Naive thymus-derived CD4-positive, alpha-beta T cell (primary cell): ENCODE measurements at regions not wholly inside any gene's neighbourhood (a gene's known extent, or its start where the extent isn't known, plus 50 kb on each side); places are given as distances from the start of the nearest gene placed in this dataset.
"Not testable (repeated sequence)": the region's sequence is repeated elsewhere in the genome, so short reads cannot be mapped to it uniquely, and the experiment has no call there.

Experiments used
- ATAC-seq: fragments of 150-1000 bp; cut with Tn5 transposase; 2 replicates; pipeline ENCODE4 v1.10.0; 2021; ENCODE audit warnings: mild to moderate bottlenecking, moderate library complexity
- CTCF ChIA-PET: fragments of 350-600 bp; sonication (Branson Sonifier 250); formaldehyde crosslinking; loops from one replicate; lab custom pipeline; 2021; ENCODE audit warnings: antibody characterized with exemption; lab: Charles Lee
- POLR2A ChIA-PET: fragments of 350-600 bp; sonication (Branson Sonifier 250); formaldehyde crosslinking; loops from one replicate; lab custom pipeline; 2021; ENCODE audit warnings: antibody characterized with exemption, inconsistent platforms; lab: Charles Lee
- DNase-seq, 9 donors: peaks; one replicate each; pipeline versions ENCODE4 v3.0.0 to v3.0.0-alpha.2; 2020 to 2022; ENCODE audit warnings: mixed read lengths in 1 of 9
- H3K27ac ChIP-seq: one replicate; pipeline ENCODE4 v1.7.0; 2013; ENCODE audit warnings: mild to moderate bottlenecking, low read depth, low read length, moderate library complexity
- H3K27me3 ChIP-seq, 2 donors: one replicate each; pipeline ENCODE4 v1.7.0; 2013; ENCODE audit warnings: low read length in 2 of 2, mild to moderate bottlenecking in 2 of 2, moderate library complexity in 2 of 2; ENCODE audit not compliant: control insufficient read depth in 2 of 2, insufficient read depth in 2 of 2
- H3K36me3 ChIP-seq, 3 experiments: 1 replicate in 2 of 3; 2 replicates in 1 of 3; pipeline ENCODE4 v1.7.0; 2013; ENCODE audit warnings: low read length in 3 of 3, mild to moderate bottlenecking in 3 of 3, moderate library complexity in 1 of 3; ENCODE audit not compliant: insufficient read depth in 3 of 3, control insufficient read depth in 2 of 3
- H3K4me1 ChIP-seq, 2 donors: one replicate each; pipeline ENCODE4 v1.7.0; 2013; ENCODE audit warnings: low read length in 2 of 2, mild to moderate bottlenecking in 2 of 2, moderate library complexity in 1 of 2; ENCODE audit not compliant: control insufficient read depth in 2 of 2, insufficient read depth in 2 of 2
- H3K4me3 ChIP-seq: 2 replicates; pipeline ENCODE4 v1.7.0; 2013; ENCODE audit warnings: mild to moderate bottlenecking, low read length
- H3K9me3 ChIP-seq, 3 experiments: 1 replicate in 2 of 3; 2 replicates in 1 of 3; pipeline ENCODE4 v1.7.0; 2013; ENCODE audit warnings: low read length in 3 of 3; ENCODE audit not compliant: control insufficient read depth in 2 of 3
- H3K27ac Mint-ChIP-seq, 9 donors: one replicate each; pipeline ENCODE4 v1.8.0; 2020 to 2022; ENCODE audit warnings: mixed read lengths in 9 of 9, mild to moderate bottlenecking in 8 of 9, moderate library complexity in 5 of 9, inconsistent platforms in 2 of 9
- H3K27me3 Mint-ChIP-seq, 5 donors: one replicate each; pipeline ENCODE4 v1.8.0; 2021 to 2022; ENCODE audit warnings: mixed read lengths in 5 of 5, mild to moderate bottlenecking in 1 of 5
- H3K36me3 Mint-ChIP-seq, 5 donors: one replicate each; pipeline ENCODE4 v1.8.0; 2020 to 2022; ENCODE audit warnings: mixed read lengths in 5 of 5, mild to moderate bottlenecking in 3 of 5, inconsistent platforms in 1 of 5
- H3K4me1 Mint-ChIP-seq, 7 donors: one replicate each; pipeline ENCODE4 v1.8.0; 2020 to 2022; ENCODE audit warnings: mixed read lengths in 7 of 7, mild to moderate bottlenecking in 3 of 7, inconsistent platforms in 1 of 7
- H3K4me3 Mint-ChIP-seq, 10 donors: one replicate each; pipeline ENCODE4 v1.8.0; 2020 to 2022; ENCODE audit warnings: mild to moderate bottlenecking in 10 of 10, mixed read lengths in 10 of 10, moderate library complexity in 6 of 10, inconsistent platforms in 2 of 10
- H3K9me3 Mint-ChIP-seq, 11 donors: one replicate each; pipeline ENCODE4 v1.8.0; 2020 to 2022; ENCODE audit warnings: mixed read lengths in 11 of 11, mild to moderate bottlenecking in 4 of 11, inconsistent platforms in 1 of 11, moderate library complexity in 1 of 11
- intact Hi-C, 2 donors: fragments of 100-400 bp; cut with micrococcal nuclease; formaldehyde crosslinking; loops; one replicate each; pipeline ENCODE4 v1.15.1; 2023

DNA sequence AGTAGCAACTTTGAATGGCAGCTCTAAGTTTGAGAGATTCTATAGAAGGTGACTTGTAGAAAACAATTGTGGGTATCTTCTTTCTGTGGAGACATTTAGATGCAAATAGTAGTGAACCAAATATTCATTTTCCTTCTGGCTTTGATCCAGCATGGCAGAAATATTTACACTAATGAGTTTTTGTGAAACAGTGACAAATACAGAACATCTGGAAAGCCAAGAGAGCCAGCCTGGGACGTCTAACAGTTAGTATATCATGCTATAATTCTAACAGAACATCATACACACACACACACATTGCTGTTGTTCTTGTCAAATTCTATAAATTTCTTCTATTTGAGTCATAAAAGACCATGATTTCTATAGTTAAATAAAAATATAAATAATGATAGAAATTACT is 1777.9 kb downstream of the ARAP2 start:
- Histone ChIP-seq H3K4me1 (no peaks in the 10 kb centered on the region), H3K9me3 (no peaks in the 10 kb centered on the region), H3K4me3 (no peak overlapping the region), H3K27me3 (no peaks in the 10 kb centered on the region), H3K36me3 (no peaks in the 10 kb centered on the region), H3K27ac (no peak overlapping the region)
- Mint-ChIP-seq H3K27me3 (no peaks in the 10 kb centered on the region), H3K9me3 (peaks cover 0 to 10% (median 5%) of the 10 kb centered on the region in 11 donors), H3K27ac (no peak overlapping the region), H3K4me3 (no peak overlapping the region), H3K4me1 (no peaks in the 10 kb centered on the region), H3K36me3 (no peaks in the 10 kb centered on the region)
- intact Hi-C loops: no loop called here
- ATAC-seq (no peak), DNase-seq (no peak)
- CTCF ChIA-PET: no interaction called here
- POLR2A ChIA-PET: no interaction called here

DNA sequence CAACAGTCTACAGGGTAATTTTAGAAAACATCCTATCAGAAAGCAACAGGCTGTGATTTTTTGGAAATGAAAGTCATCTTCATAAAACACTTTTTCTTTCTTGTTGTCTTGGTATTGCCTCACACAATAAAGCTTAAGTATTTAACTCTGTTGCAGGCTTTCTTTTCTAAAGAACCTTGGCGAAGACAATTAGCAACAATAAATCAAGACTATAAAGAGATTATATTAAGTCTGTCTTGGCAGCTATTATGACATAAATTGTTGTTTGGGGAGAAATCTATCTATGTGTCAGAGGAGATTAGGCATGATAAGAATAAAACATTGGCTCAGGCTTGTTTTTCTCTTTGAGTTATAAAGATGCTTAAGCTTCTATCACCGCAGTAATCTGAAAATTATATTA is 1774.8 kb downstream of the ARAP2 start:
- no peak for ATAC-seq
- no peaks in the 10 kb centered on the region for H3K4me1 ChIP-seq
- Mint-ChIP-seq H3K4me3 (no peak overlapping the region), H3K4me1 (no peaks in the 10 kb centered on the region), H3K27me3 (no peaks in the 10 kb centered on the region), H3K9me3 (peaks cover 0 to 9% (median 5%) of the 10 kb centered on the region in 11 donors), H3K36me3 (no peaks in the 10 kb centered on the region), H3K27ac (no peak overlapping the region)
- H3K4me3 ChIP-seq: no peak overlapping the region
- no peaks in the 10 kb centered on the region for H3K27me3 ChIP-seq
- no peak overlapping the region for H3K27ac ChIP-seq
- CTCF ChIA-PET: no interaction called here
- intact Hi-C loops: no loop called here
- H3K9me3 ChIP-seq: no peaks in the 10 kb centered on the region
- POLR2A ChIA-PET: no interaction called here
- no peaks in the 10 kb centered on the region for H3K36me3 ChIP-seq
- no peak for DNase-seq

DNA sequence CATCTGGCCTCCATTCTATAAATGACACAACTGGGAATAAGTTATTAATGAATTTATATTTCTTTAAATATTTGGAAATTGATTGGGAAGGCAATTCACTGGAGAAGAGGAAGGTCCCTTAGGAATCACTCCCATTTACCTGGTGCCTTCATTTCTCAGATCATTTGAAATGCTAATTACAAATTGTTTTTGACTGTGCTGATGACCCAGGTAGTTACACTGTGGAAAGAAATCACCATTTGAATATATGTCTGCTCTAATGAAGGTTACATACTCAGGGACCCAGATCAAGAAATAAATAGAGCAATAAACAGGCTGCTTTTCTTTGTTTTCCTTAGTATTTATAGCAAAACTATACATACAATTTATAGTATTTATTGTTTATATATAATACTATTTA is 1759.1 kb downstream of the ARAP2 start:
- H3K27ac ChIP-seq: no peak overlapping the region
- Mint-ChIP-seq H3K4me3 (no peak overlapping the region), H3K4me1 (no peaks in the 10 kb centered on the region), H3K27me3 (no peaks in the 10 kb centered on the region), H3K27ac (no peak overlapping the region), H3K36me3 (no peaks in the 10 kb centered on the region), H3K9me3 (peaks cover 0 to 25% (median 5%) of the 10 kb centered on the region in 11 donors)
- H3K4me1 ChIP-seq: no peaks in the 10 kb centered on the region
- ATAC-seq (no peak), DNase-seq (no peak)
- H3K27me3 ChIP-seq: no peaks in the 10 kb centered on the region
- no peak overlapping the region for H3K4me3 ChIP-seq
- intact Hi-C loops: no loop called here
- no peaks in the 10 kb centered on the region for H3K9me3 ChIP-seq
- CTCF ChIA-PET: no interaction called here
- POLR2A ChIA-PET: no interaction called here
- no peaks in the 10 kb centered on the region for H3K36me3 ChIP-seq

DNA sequence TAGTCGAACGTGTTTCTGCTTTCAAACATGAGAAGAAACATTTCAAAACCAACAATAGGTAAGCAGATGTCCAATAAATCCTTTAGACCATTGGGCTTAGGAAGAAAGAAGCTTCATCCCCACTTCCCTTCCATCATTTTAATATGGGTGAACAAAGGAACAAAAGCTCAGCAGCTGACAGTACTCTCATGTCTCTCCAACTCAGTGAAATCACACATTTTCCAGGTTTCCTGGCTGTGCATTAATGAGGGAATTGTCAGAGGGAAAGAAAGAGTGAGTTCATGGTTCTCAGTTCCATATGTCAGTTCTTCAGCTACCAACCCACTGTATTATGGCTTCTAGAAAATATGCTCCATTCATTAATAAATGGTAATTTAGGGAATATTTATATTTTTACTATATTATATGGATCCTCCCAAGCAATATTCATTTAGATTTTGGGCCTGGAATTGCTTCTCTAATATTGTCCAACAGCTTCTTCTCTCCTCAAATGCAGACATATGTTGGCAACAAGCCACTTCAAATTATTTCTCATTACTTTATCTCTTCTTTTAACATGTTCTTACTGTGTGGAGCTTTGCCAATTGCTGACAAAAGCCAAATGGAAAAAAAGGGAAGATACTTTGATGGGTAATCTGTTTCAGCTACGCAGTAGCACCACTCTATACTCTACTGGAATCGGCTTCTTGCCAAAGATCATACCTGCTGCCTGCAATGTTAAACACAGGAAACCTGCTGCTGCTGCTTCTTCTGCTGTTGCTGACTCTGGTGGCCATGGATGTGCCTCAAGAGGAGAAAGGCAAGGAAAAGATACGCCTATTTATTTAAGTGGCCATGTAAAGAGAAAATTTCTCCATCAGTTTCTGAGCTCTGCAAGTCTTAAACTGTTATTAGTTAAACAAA is 1757.6 kb downstream of the ARAP2 start:
- Mint-ChIP-seq H3K36me3 (no peaks in the 10 kb centered on the region), H3K9me3 (peaks cover 0 to 30% (median 5%) of the 10 kb centered on the region in 11 donors), H3K27ac (no peak overlapping the region), H3K27me3 (no peaks in the 10 kb centered on the region), H3K4me1 (no peaks in the 10 kb centered on the region), H3K4me3 (no peak overlapping the region)
- Histone ChIP-seq H3K27me3 (no peaks in the 10 kb centered on the region), H3K4me3 (no peak overlapping the region), H3K9me3 (no peaks in the 10 kb centered on the region), H3K27ac (no peak overlapping the region), H3K36me3 (no peaks in the 10 kb centered on the region), H3K4me1 (no peaks in the 10 kb centered on the region)
- ChIA-PET POLR2A (no interaction called here), CTCF (no interaction called here)
- no peak for ATAC-seq
- no peak for DNase-seq
- intact Hi-C loops: no loop called here

DNA sequence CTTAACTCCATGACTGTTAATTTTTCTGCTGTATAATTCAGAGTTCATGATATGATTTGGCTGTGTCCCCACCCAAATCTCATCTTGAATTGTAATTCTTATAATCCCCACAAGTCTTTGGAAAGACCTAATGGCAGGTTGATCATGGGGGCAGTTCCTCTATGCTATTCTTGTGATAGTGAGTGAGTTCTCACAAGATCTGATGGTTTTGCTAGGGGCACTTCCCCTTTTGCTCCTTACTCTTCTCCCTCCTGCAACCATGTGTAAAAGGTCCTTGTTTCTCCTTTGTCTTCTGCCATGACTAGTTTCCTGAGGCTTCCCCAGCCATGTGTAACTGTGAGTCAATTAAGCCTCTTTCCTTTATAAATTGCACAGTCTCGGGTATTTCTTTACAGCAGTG is 1751.9 kb downstream of the ARAP2 start:
- no peak overlapping the region for H3K4me3 Mint-ChIP-seq
- no peaks in the 10 kb centered on the region for H3K36me3 ChIP-seq
- POLR2A ChIA-PET: no interaction called here
- DNase-seq (no peak), ATAC-seq (no peak)
- H3K4me1 ChIP-seq: no peaks in the 10 kb centered on the region
- no peak overlapping the region for H3K4me3 ChIP-seq
- no peak overlapping the region for H3K27ac Mint-ChIP-seq
- intact Hi-C loops: no loop called here
- no peaks in the 10 kb centered on the region for H3K9me3 ChIP-seq
- CTCF ChIA-PET: no interaction called here
- H3K36me3 Mint-ChIP-seq: no peaks in the 10 kb centered on the region
- no peaks in the 10 kb centered on the region for H3K4me1 Mint-ChIP-seq
- no peaks in the 10 kb centered on the region for H3K27me3 ChIP-seq
- H3K9me3 Mint-ChIP-seq: peaks cover 0 to 32% (median 7%) of the 10 kb centered on the region in 11 donors
- no peak overlapping the region for H3K27ac ChIP-seq
- no peaks in the 10 kb centered on the region for H3K27me3 Mint-ChIP-seq

DNA sequence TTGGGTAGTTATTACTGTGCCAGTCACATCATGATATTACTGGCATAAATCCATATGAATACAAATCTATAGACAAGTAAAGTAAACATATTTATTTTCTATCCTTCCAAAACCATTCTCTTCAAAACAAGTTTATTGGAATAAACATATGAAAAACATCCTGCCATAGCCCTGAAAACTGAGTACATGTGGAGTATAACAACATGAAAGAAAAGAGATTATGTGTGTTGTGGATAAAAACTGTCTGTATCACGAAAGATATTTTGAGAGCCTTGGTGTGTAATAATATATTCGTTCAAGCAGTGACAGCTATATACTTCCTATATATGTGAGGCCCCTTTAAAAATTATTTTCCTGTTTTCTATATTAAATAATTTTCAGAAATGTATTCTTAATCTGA is 1742.2 kb downstream of the ARAP2 start:
- no peak overlapping the region for H3K27ac ChIP-seq
- no peaks in the 10 kb centered on the region for H3K4me1 Mint-ChIP-seq
- H3K9me3 ChIP-seq: no peaks in the 10 kb centered on the region
- CTCF ChIA-PET: no interaction called here
- H3K36me3 ChIP-seq: no peaks in the 10 kb centered on the region
- H3K27me3 ChIP-seq: no peaks in the 10 kb centered on the region
- no peak overlapping the region for H3K27ac Mint-ChIP-seq
- ATAC-seq (no peak), DNase-seq (no peak)
- no peak overlapping the region for H3K4me3 ChIP-seq
- H3K9me3 Mint-ChIP-seq: peaks cover 0 to 20% (median 4%) of the 10 kb centered on the region in 11 donors
- no peaks in the 10 kb centered on the region for H3K27me3 Mint-ChIP-seq
- intact Hi-C loops: no loop called here
- no peak overlapping the region for H3K4me3 Mint-ChIP-seq
- peaks cover 0 to 4% (median 0%) of the 10 kb centered on the region in 5 donors for H3K36me3 Mint-ChIP-seq
- H3K4me1 ChIP-seq: no peaks in the 10 kb centered on the region
- POLR2A ChIA-PET: no interaction called here

DNA sequence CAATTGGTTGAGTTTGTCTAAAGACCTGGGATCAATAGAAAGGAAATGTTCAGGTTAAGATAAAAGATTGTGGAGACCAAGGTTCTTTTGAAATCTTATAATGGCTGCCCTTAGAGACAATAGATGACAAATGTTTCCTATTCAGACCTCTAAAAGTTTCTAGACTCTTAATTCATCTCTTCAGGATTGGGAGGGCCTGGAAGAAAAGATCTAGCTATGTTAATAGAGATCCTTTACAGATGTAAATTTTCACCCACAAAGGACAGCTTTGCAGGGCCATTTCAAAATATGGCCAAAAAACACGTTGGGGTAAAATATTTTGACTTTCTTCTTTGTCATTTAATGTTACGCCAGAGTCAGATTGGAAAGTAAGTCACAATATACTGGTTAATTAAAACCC is 1739.6 kb downstream of the ARAP2 start:
- H3K4me3 Mint-ChIP-seq, CTCF ChIA-PET, H3K4me1 Mint-ChIP-seq, intact Hi-C loops, H3K9me3 ChIP-seq, ATAC-seq, H3K27ac ChIP-seq, H3K4me3 ChIP-seq, POLR2A ChIA-PET, H3K4me1 ChIP-seq, H3K36me3 ChIP-seq, DNase-seq, H3K27me3 ChIP-seq, H3K36me3 Mint-ChIP-seq, H3K27ac Mint-ChIP-seq, H3K27me3 Mint-ChIP-seq: not testable (repeated sequence)
- H3K9me3 Mint-ChIP-seq: peaks cover 0 to 22% (median 5%) of the 10 kb centered on the region in 11 donors
